K562 (cell line): ENCODE measurements at regions not wholly inside any gene's neighbourhood (a gene's known extent, or its start where the extent isn't known, plus 50 kb on each side); places are given as distances from the start of the nearest gene placed in this dataset.

ENCODE experiments used
- ATAC-seq: fragments of 200-7000 bp; cut with Tn5 transposase; 3 replicates; pipeline ENCODE4 v1.9.1; 2020; ENCODE audit warnings: moderate library complexity
- BruUV-seq: library from RNA; stranded (reverse); fragments of 400-500 nt; replicated peaks from 2 replicates; lab custom pipeline; 2021; lab: Mats Ljungman, UMichigan
- CTCF ChIA-PET: fragments of 300-600 bp; formaldehyde crosslinking; extraction: SDS; loops from one replicate; lab custom pipeline; 2021; ENCODE audit warnings: low intra/inter-chr PET ratio; lab: Yijun Ruan, JAX
- POLR2A ChIA-PET: fragments of 300-600, 350-650 bp; sonication (Branson Sonifier 250); formaldehyde crosslinking; extraction: SDS; loops from one replicate; lab custom pipeline; 2021; ENCODE audit warnings: antibody characterized with exemption, inconsistent platforms; lab: Yijun Ruan, JAX
- DNase-seq, 4 experiments: peaks; one replicate each; pipeline versions ENCODE4 v3.0.0 to v3.0.0-alpha.2; 2011 to 2018; ENCODE audit warnings: low spot score in 3 of 4, mixed read lengths in 3 of 4; ENCODE audit errors: extremely low read depth in 1 of 4
- FAIRE-seq: peaks from 2 replicates; lab custom pipeline; 2011; peaks lifted over from hg19 to GRCh38; lab: Jason Lieb, UNC
- H2AFZ ChIP-seq: 2 replicates; pipeline ENCODE4 v1.6.0; 2011; ENCODE audit warnings: low read depth, low read length, control low read depth, inconsistent platforms
- H3K27ac ChIP-seq: fragments of 200-600 bp; 3 replicates; pipeline ENCODE4 v1.8.0; 2011; ENCODE audit warnings: low read depth, mild to moderate bottlenecking, control low read depth, inconsistent platforms, low read length, moderate library complexity, mixed read lengths; ENCODE audit errors: extremely low read depth
- H3K27me3 ChIP-seq, 2 experiments: fragments of 300-600 bp in 1 of 2; 2 replicates in 1 of 2; 3 replicates in 1 of 2; pipeline versions ENCODE4 v1.6.0 to v1.8.0; 2011; ENCODE audit warnings: inconsistent platforms in 2 of 2, low read length in 2 of 2, mild to moderate bottlenecking in 1 of 2, mixed read lengths in 1 of 2, moderate library complexity in 1 of 2; ENCODE audit not compliant: control insufficient read depth in 2 of 2, insufficient read depth in 2 of 2
- H3K36me3 ChIP-seq: fragments of 300-600 bp; 3 replicates; pipeline ENCODE4 v1.8.0; 2011; ENCODE audit warnings: mild to moderate bottlenecking, low read length, inconsistent platforms; ENCODE audit not compliant: control insufficient read depth, insufficient read depth
- H3K4me1 ChIP-seq, 2 experiments: fragments of 200-600 bp in 1 of 2; replicated peaks in 1 of 2; 2 replicates in 1 of 2; 3 replicates in 1 of 2; pipeline versions ENCODE4 v1.5.1 to v1.8.0; 2011; ENCODE audit warnings: inconsistent platforms in 2 of 2, low read length in 2 of 2, mild to moderate bottlenecking in 1 of 2, mixed read lengths in 1 of 2, moderate library complexity in 1 of 2; ENCODE audit not compliant: control insufficient read depth in 2 of 2, insufficient read depth in 2 of 2
- H3K4me2 ChIP-seq: 2 replicates; pipeline ENCODE4 v1.6.1; 2011; ENCODE audit warnings: low read length, control low read depth, inconsistent platforms, mixed read lengths; ENCODE audit not compliant: insufficient read depth
- H3K4me3 ChIP-seq: fragments of 200-600 bp; sonication (generic), shearing (Covaris generic); 2 replicates; pipeline ENCODE4 v1.5.1; 2016; ENCODE audit warnings: control low read depth, inconsistent platforms
- H3K79me2 ChIP-seq: fragments of 200-600 bp; 3 replicates; pipeline ENCODE4 v1.8.0; 2011; ENCODE audit warnings: low read length, inconsistent platforms; ENCODE audit not compliant: control insufficient read depth, insufficient read depth
- H3K9ac ChIP-seq, 2 experiments: 2 replicates each; pipeline versions ENCODE4 v1.6.0 to v1.6.1; 2011; ENCODE audit warnings: low read depth in 2 of 2, low read length in 2 of 2, control low read depth in 1 of 2, inconsistent platforms in 1 of 2, mild to moderate bottlenecking in 1 of 2, mixed read lengths in 1 of 2; ENCODE audit not compliant: insufficient read depth in 1 of 2
- H3K9me1 ChIP-seq: one replicate; pipeline ENCODE4 v1.6.0; 2011; ENCODE audit warnings: inconsistent platforms, mild to moderate bottlenecking, low read length, moderate library complexity; ENCODE audit not compliant: control insufficient read depth, insufficient read depth
- H3K9me3 ChIP-seq: replicated peaks from 2 replicates; pipeline ENCODE4 v1.5.1; 2011; ENCODE audit warnings: low read depth, low read length, inconsistent platforms; ENCODE audit not compliant: control insufficient read depth, insufficient read depth
- H4K20me1 ChIP-seq: replicated peaks from 2 replicates; pipeline ENCODE4 v1.6.1; 2011; ENCODE audit warnings: low read length, inconsistent platforms, mixed read lengths; ENCODE audit not compliant: control insufficient read depth, insufficient read depth
- ATF2 ChIP-seq: sonication (generic); formaldehyde crosslinking; IDR thresholded peaks from 2 replicates; pipeline ENCODE4 v1.8.1; 2022; ENCODE audit warnings: missing genetic modification reagents
- FUS ChIP-seq: fragments of 200-400 bp; formaldehyde crosslinking; optimal IDR thresholded peaks from 2 replicates; pipeline ENCODE3; 2017; ENCODE audit warnings: low read depth, low read length
- HDGF ChIP-seq: fragments of 450-650 bp; IDR thresholded peaks from 2 replicates; pipeline ENCODE4 v1.6.1; 2016
- SMAD4 ChIP-seq: fragments of 250-450 bp; sonication (Bioruptor Pico); conservative IDR thresholded peaks from 2 replicates; pipeline ENCODE4 v1.8.0; 2021; ENCODE audit warnings: inconsistent platforms, mild to moderate bottlenecking, moderate library complexity
- YBX1 ChIP-seq: fragments of 450-650 bp; IDR thresholded peaks from 2 replicates; pipeline ENCODE4 v1.7.1; 2016; ENCODE audit warnings: mild to moderate bottlenecking
- ZFX ChIP-seq: sonication (generic); formaldehyde crosslinking; IDR thresholded peaks from 2 replicates; pipeline ENCODE4 v1.8.0; 2022; ENCODE audit warnings: mild to moderate bottlenecking, missing genetic modification reagents, moderate library complexity
- ZMIZ1 ChIP-seq, 2 experiments: fragments of 150-350 bp in 1 of 2; IDR thresholded peaks; 2 replicates each; pipeline ENCODE4 v1.6.1; 2012 to 2016; ENCODE audit warnings: low read depth in 2 of 2, low read length in 2 of 2, mild to moderate bottlenecking in 1 of 2, moderate library complexity in 1 of 2
- WGBS: fragments of 100-300 bp; shearing (Covaris generic); methylation state at CpG from one replicate; pipeline ENCODE4 v1.1.6; 2016; ENCODE audit warnings: low coverage, mixed read lengths; ENCODE audit not compliant: insufficient coverage; ENCODE audit errors: missing lambda C conversion rate; 5-methylcytosine and 5-hydroxymethylcytosine counted together
- in situ Hi-C: fragments of 300-500 bp; cut with MboI; formaldehyde crosslinking; loops from 4 replicates; pipeline ENCODE4 v1.15.0; 2018; ENCODE audit warnings: inconsistent platforms, mixed read lengths
- intact Hi-C: fragments of 100-400 bp; cut with micrococcal nuclease; formaldehyde crosslinking; loops from 2 replicates; pipeline ENCODE4 v1.14.2; 2022

- ChIA-PET POLR2A (no interaction called here), CTCF (no interaction called here)
- Histone ChIP-seq H3K4me2 (no peak overlapping the region), H3K9ac (no peak overlapping the region), H3K9me3 (no peaks in the 10 kb centered on the region), H2AFZ (no peak overlapping the region), H3K4me3 (no peak overlapping the region), H3K9me1 (no peaks in the 10 kb centered on the region), H3K27ac (no peak overlapping the region), H3K4me1 (no peaks in the 10 kb centered on the region), H3K36me3 (no peaks in the 10 kb centered on the region), H4K20me1 (no peaks in the 10 kb centered on the region), H3K79me2 (no peaks in the 10 kb centered on the region), H3K27me3 (no peaks in the 10 kb centered on the region)
- BruUV-seq, result no TSS peak
- ATAC-seq, result no peak
- 0% methylated on average over 2 of the region's 2 CpGs for WGBS
- no peak for FAIRE-seq
- in situ Hi-C loops, result no loop called here
- intact Hi-C loops, result no loop called here
- no peak for TF ChIP-seq FUS
- no peak for DNase-seq
Measured at GRCh38 chr7:119196183-119196582, 971.7 kb downstream of the ANKRD7 start.

GRCh38 chr7:119197172-119197876 lies 972.8 kb downstream of the ANKRD7 start:
- WGBS, result 3% methylated on average over 9 of the region's 9 CpGs
- ChIA-PET CTCF (no interaction called here), POLR2A (no interaction called here)
- no peak for ATAC-seq
- Histone ChIP-seq H3K4me1 (no peaks in the 10 kb centered on the region), H3K79me2 (no peaks in the 10 kb centered on the region), H3K9ac (no peak overlapping the region), H2AFZ (no peak overlapping the region), H3K9me3 (no peaks in the 10 kb centered on the region), H3K27me3 (no peaks in the 10 kb centered on the region), H3K36me3 (no peaks in the 10 kb centered on the region), H3K4me3 (no peak overlapping the region), H4K20me1 (no peaks in the 10 kb centered on the region)
- intact Hi-C loops (no loop called here), in situ Hi-C loops (no loop called here)
- no TSS peak for BruUV-seq
- DNase-seq, result no peak
- no peak for FAIRE-seq
- TF ChIP-seq YBX1 (no peak), SMAD4 (CRISPR knock-in tag) (no peak), ZMIZ1 (IDR thresholded peaks at IDR 0.05; ENCODE audit: low read depth in 2 of 2, low read length in 2 of 2) (no peak), ATF2 (no peak), HDGF (no peak), ZFX (CRISPR knock-in tag) (no peak)
- TF ChIP-seq, all 486 proteins: peak for 0
- Histone ChIP-seq H3K9me1 (no peaks in the 10 kb centered on the region), H3K27ac (no peak overlapping the region), H3K4me2 (no peak overlapping the region)
